ENCODE measurements at regions not wholly inside any gene's neighbourhood (a gene's known extent, or its start where the extent isn't known, plus 50 kb on each side); places are given as distances from the start of the nearest gene placed in this dataset.

DNA sequence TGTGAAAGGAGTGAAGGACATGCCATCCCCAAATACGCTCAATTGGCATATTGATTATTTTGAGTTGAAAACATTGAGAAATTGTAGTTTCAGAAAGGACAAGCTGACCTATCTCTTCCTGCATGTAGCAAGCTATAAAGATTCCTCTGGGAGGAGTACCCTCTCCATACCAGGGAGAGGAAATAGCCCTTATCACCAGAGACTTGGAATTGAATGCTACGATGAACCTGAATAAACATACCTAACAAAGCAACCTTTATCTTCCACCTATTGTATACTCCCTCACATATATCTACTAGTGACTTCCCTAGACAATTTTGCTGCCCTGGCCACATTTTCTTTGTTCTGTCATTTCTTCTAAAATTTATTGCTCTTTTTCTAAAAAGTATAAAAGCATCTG is 150.2 kb upstream of the EEPD1 start:
- WGBS (ENCODE audit: insufficient coverage), result no CpG with 5 or more reads among the region's 2 CpGs

DNA sequence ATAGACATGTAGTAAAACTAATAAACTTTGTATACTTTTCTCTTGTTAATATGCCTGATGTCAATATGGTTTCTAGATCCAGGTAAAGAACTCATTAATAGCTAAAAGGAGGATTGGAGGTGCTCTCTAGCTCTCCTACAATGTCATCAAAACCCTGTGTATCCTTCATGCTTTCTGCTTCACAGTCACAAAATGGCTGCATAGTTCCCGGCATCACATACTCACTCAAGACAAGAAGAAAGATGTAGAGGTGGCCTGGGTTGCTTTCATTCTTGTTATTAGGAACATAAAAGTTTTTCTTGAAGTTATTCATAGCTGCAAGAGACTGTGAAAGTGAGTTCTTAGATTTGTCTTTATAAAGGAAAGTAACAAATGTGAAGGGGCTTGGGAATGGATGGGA is 149.7 kb upstream of the EEPD1 start:
- H3K27me3 ChIP-seq (ENCODE audit: control insufficient read depth, insufficient read depth, low read length), result no peaks in the 10 kb centered on the region
- no peak for DNase-seq
- H3K4me3 ChIP-seq (ENCODE audit: low read length), result no peak overlapping the region
- H3K27ac ChIP-seq (ENCODE audit: low read length), result no peak overlapping the region
- no peaks in the 10 kb centered on the region for H3K36me3 ChIP-seq (ENCODE audit: control insufficient read depth, insufficient read depth, low read length)
- WGBS (ENCODE audit: insufficient coverage), result no CpG with 5 or more reads among the region's 1 CpG
- no peaks in the 10 kb centered on the region for H3K4me1 ChIP-seq (ENCODE audit: control insufficient read depth, insufficient read depth, low read length)
- H3K9me3 ChIP-seq (replicated peaks; ENCODE audit: control insufficient read depth, low read depth, low read length), result no peaks in the 10 kb centered on the region

More for the DNA sequence above, 150.2 kb upstream of the EEPD1 start:
- no peaks in the 10 kb centered on the region for H3K27me3 ChIP-seq (ENCODE audit: control insufficient read depth, insufficient read depth, low read length)
- no peak overlapping the region for H3K27ac ChIP-seq (ENCODE audit: low read length)
- H3K9me3 ChIP-seq (replicated peaks; ENCODE audit: control insufficient read depth, low read depth, low read length), result no peaks in the 10 kb centered on the region
- DNase-seq, result no peak
- H3K4me3 ChIP-seq (ENCODE audit: low read length), result no peak overlapping the region
- no peaks in the 10 kb centered on the region for H3K4me1 ChIP-seq (ENCODE audit: control insufficient read depth, insufficient read depth, low read length)
- no peaks in the 10 kb centered on the region for H3K36me3 ChIP-seq (ENCODE audit: control insufficient read depth, insufficient read depth, low read length)

DNA sequence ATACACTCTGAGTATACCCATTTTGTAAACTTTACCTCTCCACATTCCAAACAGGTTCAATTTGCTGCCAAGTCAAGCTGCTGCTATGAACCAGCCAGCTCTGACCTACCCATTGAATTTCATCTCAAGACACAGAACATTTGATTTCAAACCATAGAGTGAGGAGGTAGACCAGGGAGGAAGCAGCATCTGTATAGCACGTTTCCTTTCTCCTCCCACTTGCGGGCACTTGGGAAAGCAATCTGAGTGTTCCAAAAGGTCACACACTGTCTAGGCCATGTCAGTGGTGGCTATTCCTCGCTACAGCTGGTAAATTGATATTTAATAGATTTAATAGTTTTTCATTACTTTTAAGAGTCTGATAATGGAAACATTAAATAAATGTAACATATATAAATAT is 147.8 kb upstream of the EEPD1 start:
- Histone ChIP-seq H3K36me3 (ENCODE audit: control insufficient read depth, insufficient read depth, low read length) (no peaks in the 10 kb centered on the region), H3K4me1 (ENCODE audit: control insufficient read depth, insufficient read depth, low read length) (peaks cover 3% of the 10 kb centered on the region), H3K27ac (ENCODE audit: low read length) (no peak overlapping the region), H3K27me3 (ENCODE audit: control insufficient read depth, insufficient read depth, low read length) (no peaks in the 10 kb centered on the region), H3K4me3 (ENCODE audit: low read length) (no peak overlapping the region), H3K9me3 (replicated peaks; ENCODE audit: control insufficient read depth, low read depth, low read length) (no peaks in the 10 kb centered on the region)
- WGBS (ENCODE audit: insufficient coverage), result no CpG with 5 or more reads among the region's 3 CpGs
- no peak for DNase-seq

DNA sequence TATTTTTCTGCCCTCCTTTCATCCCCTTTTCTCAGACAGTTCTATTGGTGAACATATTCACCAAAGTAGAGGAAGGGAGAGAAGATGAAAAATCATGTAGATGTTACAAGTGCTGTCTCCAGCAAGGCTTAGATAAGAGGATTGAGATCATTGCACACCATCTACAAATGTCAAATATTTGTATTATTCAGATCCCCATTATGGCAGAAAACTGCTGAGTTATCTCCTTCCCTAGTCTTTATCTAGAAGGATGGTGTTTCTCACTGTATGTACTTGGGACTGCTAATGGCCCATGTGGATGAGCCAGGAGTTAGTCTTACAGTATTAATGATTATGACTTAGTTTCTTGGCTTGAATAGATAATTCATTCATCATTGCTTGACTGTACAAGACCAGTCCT is 147.2 kb upstream of the EEPD1 start:
- no peak overlapping the region for H3K4me3 ChIP-seq (ENCODE audit: low read length)
- no peak overlapping the region for H3K27ac ChIP-seq (ENCODE audit: low read length)
- H3K27me3 ChIP-seq (ENCODE audit: control insufficient read depth, insufficient read depth, low read length), result no peaks in the 10 kb centered on the region
- no peaks in the 10 kb centered on the region for H3K9me3 ChIP-seq (replicated peaks; ENCODE audit: control insufficient read depth, low read depth, low read length)
- no peak for DNase-seq
- H3K36me3 ChIP-seq (ENCODE audit: control insufficient read depth, insufficient read depth, low read length), result no peaks in the 10 kb centered on the region
- H3K4me1 ChIP-seq (ENCODE audit: control insufficient read depth, insufficient read depth, low read length), result peaks cover 8% of the 10 kb centered on the region

DNA sequence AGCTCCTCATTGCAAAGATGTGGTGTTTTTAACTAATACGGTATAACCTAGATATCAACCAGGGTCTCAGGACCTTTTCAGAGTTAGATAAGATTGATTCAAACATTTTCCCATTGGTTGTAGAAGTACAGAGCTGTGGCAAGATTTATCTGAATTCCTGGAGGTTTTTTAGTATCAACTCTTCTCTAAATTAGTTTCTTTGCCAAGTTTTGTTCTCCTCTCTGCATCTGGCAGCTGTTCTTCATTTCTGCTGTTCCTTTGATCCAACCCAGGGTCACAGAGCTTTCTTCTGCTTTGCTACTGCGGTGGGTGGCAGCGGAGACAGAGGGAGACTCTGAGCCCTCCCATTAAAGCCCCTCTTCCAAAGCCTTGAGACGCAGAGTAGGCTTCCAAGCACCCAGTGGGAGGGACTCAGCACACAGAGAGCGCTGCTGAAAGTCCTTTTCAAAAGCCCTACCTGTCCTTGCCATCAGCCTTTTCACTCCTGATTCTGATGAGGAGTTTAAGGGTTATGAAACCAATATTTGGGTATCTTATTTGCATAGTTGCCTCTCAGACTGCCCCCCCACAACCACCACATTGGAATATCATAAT is 146.3 kb upstream of the EEPD1 start:
- no peak overlapping the region for H3K4me3 ChIP-seq (ENCODE audit: low read length)
- no peaks in the 10 kb centered on the region for H3K9me3 ChIP-seq (replicated peaks; ENCODE audit: control insufficient read depth, low read depth, low read length)
- H3K36me3 ChIP-seq (ENCODE audit: control insufficient read depth, insufficient read depth, low read length), result no peaks in the 10 kb centered on the region
- DNase-seq, result no peak
- WGBS (ENCODE audit: insufficient coverage), result 77% methylated on average over 3 of the region's 5 CpGs
- no peak overlapping the region for H3K27ac ChIP-seq (ENCODE audit: low read length)
- peaks cover 17% of the 10 kb centered on the region for H3K4me1 ChIP-seq (ENCODE audit: control insufficient read depth, insufficient read depth, low read length)
- no peaks in the 10 kb centered on the region for H3K27me3 ChIP-seq (ENCODE audit: control insufficient read depth, insufficient read depth, low read length)

DNA sequence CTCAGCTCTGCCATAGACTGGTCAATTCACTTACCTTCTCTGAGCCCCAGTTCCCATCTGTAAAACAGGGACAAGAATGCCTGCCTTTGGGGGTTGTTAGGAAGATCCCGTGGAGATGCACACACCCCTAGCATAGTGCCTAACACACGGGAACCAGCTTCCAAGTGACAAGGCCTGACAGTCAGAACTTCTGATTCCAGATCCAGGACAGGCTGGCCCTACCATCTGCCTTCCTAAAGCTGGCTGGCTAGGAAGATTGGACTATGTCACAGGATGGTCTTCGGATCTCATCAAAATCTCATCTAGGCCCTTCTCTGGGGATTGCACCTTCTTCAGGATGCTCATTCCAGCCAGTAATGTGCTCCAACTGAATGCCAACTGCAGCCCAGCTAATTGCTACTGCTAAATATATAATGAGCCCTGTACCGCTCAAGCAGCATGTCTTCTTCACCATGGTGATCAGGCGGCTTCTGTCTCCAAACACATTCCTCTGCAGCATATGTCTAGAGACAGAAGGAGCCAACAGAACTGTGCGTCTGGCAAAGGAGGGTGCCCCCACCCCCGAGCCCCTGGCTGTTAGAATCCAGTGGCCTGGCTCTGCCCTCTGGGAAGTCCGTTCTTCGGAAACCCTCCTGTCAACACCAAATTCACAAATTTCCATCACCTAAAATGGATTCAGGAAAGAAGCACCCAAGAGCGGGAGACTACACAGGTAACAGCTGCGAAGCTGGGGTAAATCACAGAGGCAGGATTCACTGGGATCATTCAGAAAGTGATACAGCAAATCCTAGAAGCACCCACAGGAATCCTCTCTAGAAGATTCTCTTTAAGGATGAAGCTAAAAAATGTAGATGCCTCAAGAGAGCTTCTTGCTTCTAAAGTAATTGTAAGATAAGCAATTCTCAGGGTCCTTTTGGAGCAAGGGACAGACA is 142.1 kb upstream of the EEPD1 start:
- Histone ChIP-seq H3K27ac (ENCODE audit: low read length) (peak overlapping the region; percentile 29), H3K4me1 (ENCODE audit: control insufficient read depth, insufficient read depth, low read length) (peaks cover 19% of the 10 kb centered on the region), H3K36me3 (ENCODE audit: control insufficient read depth, insufficient read depth, low read length) (no peaks in the 10 kb centered on the region), H3K9me3 (replicated peaks; ENCODE audit: control insufficient read depth, low read depth, low read length) (no peaks in the 10 kb centered on the region), H3K27me3 (ENCODE audit: control insufficient read depth, insufficient read depth, low read length) (no peaks in the 10 kb centered on the region), H3K4me3 (ENCODE audit: low read length) (no peak overlapping the region)
- 59% methylated on average over 6 of the region's 11 CpGs for WGBS (ENCODE audit: insufficient coverage)
- no peak for DNase-seq

DNA sequence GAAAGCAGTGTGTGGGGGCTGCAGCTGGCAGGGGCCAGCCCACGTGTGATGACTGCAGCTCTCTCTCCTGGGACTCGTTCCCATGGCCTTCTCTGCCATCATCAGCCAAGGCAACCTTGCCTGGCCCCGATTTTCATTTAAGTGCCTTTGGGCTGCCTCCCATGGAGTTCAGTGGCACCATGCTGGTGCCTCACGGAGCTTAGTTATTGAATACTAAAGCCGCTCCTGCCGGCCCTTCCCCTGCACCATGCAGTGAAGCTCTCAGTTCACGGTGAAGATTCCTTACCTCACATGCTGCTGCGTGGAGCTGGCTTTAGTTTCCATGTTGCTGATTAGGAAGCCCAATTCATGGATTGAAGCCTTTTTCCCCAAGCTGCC is 141.5 kb upstream of the EEPD1 start:
- no peak for DNase-seq
- H3K4me1 ChIP-seq (ENCODE audit: control insufficient read depth, insufficient read depth, low read length), result peaks cover 19% of the 10 kb centered on the region
- H3K9me3 ChIP-seq (replicated peaks; ENCODE audit: control insufficient read depth, low read depth, low read length), result no peaks in the 10 kb centered on the region
- H3K4me3 ChIP-seq (ENCODE audit: low read length), result no peak overlapping the region
- H3K27me3 ChIP-seq (ENCODE audit: control insufficient read depth, insufficient read depth, low read length), result no peaks in the 10 kb centered on the region
- H3K27ac ChIP-seq (ENCODE audit: low read length), result peak overlapping the region; percentile 29
- H3K36me3 ChIP-seq (ENCODE audit: control insufficient read depth, insufficient read depth, low read length), result no peaks in the 10 kb centered on the region
- WGBS (ENCODE audit: insufficient coverage), result 55% methylated on average over 7 of the region's 8 CpGs

DNA sequence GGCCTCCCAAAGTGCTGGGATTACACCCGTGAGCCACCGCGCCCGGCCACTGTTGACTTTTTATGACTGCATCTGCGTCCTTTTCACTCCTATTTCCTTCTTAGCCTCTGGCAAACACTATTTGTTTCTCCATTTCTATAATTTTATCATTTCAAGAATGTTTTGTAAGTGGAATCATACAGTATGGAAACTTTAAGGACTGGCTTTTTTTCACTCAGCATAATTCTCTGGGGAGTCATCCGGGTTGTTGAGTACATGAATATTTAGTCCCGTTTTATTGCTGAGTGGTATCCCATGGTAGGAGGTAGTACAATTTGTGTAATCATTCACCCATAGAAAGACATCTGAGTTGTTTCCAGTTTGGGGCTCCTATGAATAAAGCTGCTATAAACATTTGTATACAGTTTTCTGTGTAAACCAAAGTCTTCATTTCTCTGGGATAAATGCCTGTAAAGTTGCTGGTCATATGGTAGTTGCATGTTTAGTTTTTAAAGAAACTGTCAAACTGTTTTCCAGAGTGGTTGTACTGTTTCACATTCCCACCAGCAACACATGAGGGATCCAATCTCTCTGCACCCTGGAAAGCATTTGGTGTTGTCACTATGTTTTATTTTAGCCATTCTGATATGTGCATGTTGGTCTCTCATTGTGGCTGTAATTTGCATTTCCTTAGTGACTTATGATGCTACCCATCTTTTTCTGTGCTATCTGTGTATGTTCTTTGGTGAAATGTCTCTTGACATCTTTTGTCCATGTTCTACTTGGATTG is 139.6 kb upstream of the EEPD1 start:
- Histone ChIP-seq H3K4me1 (ENCODE audit: control insufficient read depth, insufficient read depth, low read length) (peaks cover 19% of the 10 kb centered on the region), H3K27me3 (ENCODE audit: control insufficient read depth, insufficient read depth, low read length) (no peaks in the 10 kb centered on the region), H3K27ac (ENCODE audit: low read length) (peak overlapping the region; percentile 38), H3K36me3 (ENCODE audit: control insufficient read depth, insufficient read depth, low read length) (no peaks in the 10 kb centered on the region), H3K4me3 (ENCODE audit: low read length) (no peak overlapping the region), H3K9me3 (replicated peaks; ENCODE audit: control insufficient read depth, low read depth, low read length) (no peaks in the 10 kb centered on the region)
- DNase-seq, result peak; percentile 77
- WGBS (ENCODE audit: insufficient coverage), result 0% methylated on average over 1 of the region's 7 CpGs

DNA sequence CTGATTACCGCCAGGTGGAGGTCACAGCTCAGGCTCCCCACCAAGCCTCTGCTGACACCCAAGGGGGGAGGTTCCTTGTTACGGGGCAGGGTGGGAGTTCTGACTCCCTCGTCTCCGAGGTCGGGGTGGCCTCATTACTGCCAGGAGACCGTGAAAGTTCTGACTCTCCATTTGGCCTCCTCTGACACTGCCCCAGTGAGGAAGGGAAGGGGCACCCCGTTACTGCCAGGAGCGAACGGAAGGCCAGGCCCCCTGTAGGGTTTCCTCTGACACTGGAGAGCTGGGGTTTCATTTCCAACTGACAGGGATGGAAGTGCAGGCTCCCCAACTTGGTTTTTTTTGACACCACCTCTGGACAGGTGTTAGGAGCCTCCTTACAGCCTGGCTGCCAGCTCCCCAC is 138.1 kb upstream of the EEPD1 start:
- no peak overlapping the region for H3K27ac ChIP-seq (ENCODE audit: low read length)
- DNase-seq, result no peak
- H3K27me3 ChIP-seq (ENCODE audit: control insufficient read depth, insufficient read depth, low read length), result no peaks in the 10 kb centered on the region
- H3K36me3 ChIP-seq (ENCODE audit: control insufficient read depth, insufficient read depth, low read length), result no peaks in the 10 kb centered on the region
- no peaks in the 10 kb centered on the region for H3K9me3 ChIP-seq (replicated peaks; ENCODE audit: control insufficient read depth, low read depth, low read length)
- H3K4me3 ChIP-seq (ENCODE audit: low read length), result no peak overlapping the region
- WGBS (ENCODE audit: insufficient coverage), result 80% methylated on average over 1 of the region's 9 CpGs
- H3K4me1 ChIP-seq (ENCODE audit: control insufficient read depth, insufficient read depth, low read length), result peaks cover 19% of the 10 kb centered on the region

DNA sequence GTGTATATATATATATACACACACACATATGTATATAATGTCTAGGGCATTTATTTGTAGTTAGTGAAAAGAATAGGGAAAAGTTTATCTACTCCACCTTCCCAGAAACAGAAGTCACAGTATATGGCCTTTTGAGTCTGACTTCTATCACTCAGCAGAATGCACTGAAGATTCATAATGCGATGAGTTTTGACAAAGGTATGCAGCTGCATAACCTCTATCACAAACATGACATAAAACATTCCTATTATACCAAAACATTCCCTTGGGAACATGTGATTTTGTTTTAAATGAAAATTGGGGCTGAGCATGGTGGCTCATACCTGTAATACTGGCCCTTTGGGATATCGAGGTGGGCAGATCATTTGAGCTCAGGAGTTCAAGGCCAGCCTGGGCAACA is 137.3 kb upstream of the EEPD1 start:
- Histone ChIP-seq H3K9me3 (replicated peaks; ENCODE audit: control insufficient read depth, low read depth, low read length) (no peaks in the 10 kb centered on the region), H3K27ac (ENCODE audit: low read length) (no peak overlapping the region), H3K4me3 (ENCODE audit: low read length) (no peak overlapping the region), H3K27me3 (ENCODE audit: control insufficient read depth, insufficient read depth, low read length) (no peaks in the 10 kb centered on the region), H3K36me3 (ENCODE audit: control insufficient read depth, insufficient read depth, low read length) (no peaks in the 10 kb centered on the region), H3K4me1 (ENCODE audit: control insufficient read depth, insufficient read depth, low read length) (peaks cover 12% of the 10 kb centered on the region)
- DNase-seq, result no peak
- no CpG with 5 or more reads among the region's 2 CpGs for WGBS (ENCODE audit: insufficient coverage)
